ENCODE measurements at regions not wholly inside any gene's neighbourhood (a gene's known extent, or its start where the extent isn't known, plus 50 kb on each side); places are given as distances from the start of the nearest gene placed in this dataset.

- no peak for TF ChIP-seq SMARCA5 (IDR thresholded peaks at IDR 0.05)
- TF ChIP-seq CHD7 (IDR thresholded peaks at IDR 0.05; ENCODE audit: low read depth, low read length), result no peak
- no peak for TF ChIP-seq KLF16 (IDR thresholded peaks at IDR 0.05)
- TF ChIP-seq BHLHE40 (IDR thresholded peaks at IDR 0.05; ENCODE audit: low read length), result no peak
- no peak for TF ChIP-seq CBFB (CRISPR knock-in tag; IDR thresholded peaks at IDR 0.05)
- TF ChIP-seq REST (IDR thresholded peaks at IDR 0.05; ENCODE audit: borderline replicate concordance), result no peak
- no peak for TF ChIP-seq REST (CRISPR knock-in tag; IDR thresholded peaks at IDR 0.05; ENCODE audit: low read depth)
- TF ChIP-seq BRD9 (IDR thresholded peaks at IDR 0.05; ENCODE audit: low read depth, partially characterized antibody), result no peak
- TF ChIP-seq CTCF (IDR thresholded peaks at IDR 0.05 in 2 of 3, conservative IDR thresholded peaks at IDR 0.05 in 1 of 3; ENCODE audit: insufficient read depth in 2 of 3, low read depth in 1 of 3, low read length in 3 of 3), result no peak
- TF ChIP-seq GABPA (tag; conservative IDR thresholded peaks at IDR 0.05; ENCODE audit: low read depth), result no peak
- TF ChIP-seq ZNF77 (CRISPR knock-in tag; IDR thresholded peaks at IDR 0.05), result no peak
These were observed 102.8 kb upstream of the PFN2 start for GRCh38 chr3:150073513-150073912.
